Smooth muscle cell (in vitro differentiated cells): ENCODE measurements at regions not wholly inside any gene's neighbourhood (a gene's known extent, or its start where the extent isn't known, plus 50 kb on each side); places are given as distances from the start of the nearest gene placed in this dataset.

ENCODE experiments used
- DNase-seq: peaks from one replicate; lab custom pipeline; 2025; ENCODE audit not compliant: unreplicated experiment; lab: John Stamatoyannopoulos, UW
- H2AFZ ChIP-seq: fragments of 200-600 bp; sonication (generic); 2 replicates; pipeline ENCODE4 v1.6.0; 2016; ENCODE audit warnings: antibody characterized with exemption, low read depth, mild to moderate bottlenecking
- H3F3A ChIP-seq: fragments of 200-600 bp; sonication (generic); 2 replicates; pipeline ENCODE4 v1.6.0; 2017; ENCODE audit warnings: antibody characterized with exemption, low read depth
- H3K27ac ChIP-seq: fragments of 200-600 bp; sonication (generic); 2 replicates; pipeline ENCODE4 v1.5.1; 2016; ENCODE audit warnings: low read depth, mild to moderate bottlenecking
- H3K27me3 ChIP-seq: fragments of 200-600 bp; sonication (generic); 2 replicates; pipeline ENCODE4 v1.6.1; 2016; ENCODE audit warnings: low read depth, mild to moderate bottlenecking
- H3K36me3 ChIP-seq: fragments of 200-600 bp; sonication (generic); 2 replicates; pipeline ENCODE4 v1.5.1; 2016; ENCODE audit warnings: low read depth
- H3K4me1 ChIP-seq: fragments of 200-600 bp; sonication (generic); 2 replicates; pipeline ENCODE4 v1.5.1; 2016; ENCODE audit warnings: low read depth
- H3K4me2 ChIP-seq: fragments of 200-600 bp; sonication (generic); 2 replicates; pipeline ENCODE4 v1.6.0; 2016; ENCODE audit warnings: mild to moderate bottlenecking
- H3K4me3 ChIP-seq: fragments of 200-600 bp; sonication (generic); 2 replicates; pipeline ENCODE4 v1.5.1; 2016; ENCODE audit warnings: mild to moderate bottlenecking
- H3K79me2 ChIP-seq: fragments of 200-600 bp; sonication (generic); 2 replicates; pipeline ENCODE4 v1.6.0; 2016; ENCODE audit warnings: low read depth, mild to moderate bottlenecking
- H3K9ac ChIP-seq: fragments of 200-600 bp; sonication (generic); 2 replicates; pipeline ENCODE4 v1.6.0; 2016; ENCODE audit warnings: low read depth
- H3K9me3 ChIP-seq: fragments of 200-600 bp; sonication (generic); replicated peaks from 2 replicates; pipeline ENCODE4 v1.5.1; 2016; ENCODE audit warnings: low read depth
- H4K20me1 ChIP-seq: fragments of 200-600 bp; sonication (generic); 2 replicates; pipeline ENCODE4 v1.6.0; 2016; ENCODE audit warnings: low read depth
- WGBS: methylation state at CpG from one replicate; pipeline ENCODE4 v1.1.7; 2016; ENCODE audit warnings: low lambda C conversion rate; 5-methylcytosine and 5-hydroxymethylcytosine counted together
- TF ChIP-seq, protein P1 (sequence below): fragments of 200-600 bp; sonication (generic); IDR thresholded peaks from 2 replicates; pipeline ENCODE4 v1.5.1; 2017; ENCODE audit warnings: borderline replicate concordance, mild to moderate bottlenecking, antibody characterized with exemption; ENCODE audit not compliant: insufficient read depth, poor library complexity, severe bottlenecking

GRCh38 chr9:93827545-93828330, 127.4 kb downstream of the BARX1 start:
- H3K9ac ChIP-seq = no peak overlapping the region

GRCh38 chr9:93826905-93827544, 128.1 kb downstream of the BARX1 start:
- TF ChIP-seq, protein P1, sequence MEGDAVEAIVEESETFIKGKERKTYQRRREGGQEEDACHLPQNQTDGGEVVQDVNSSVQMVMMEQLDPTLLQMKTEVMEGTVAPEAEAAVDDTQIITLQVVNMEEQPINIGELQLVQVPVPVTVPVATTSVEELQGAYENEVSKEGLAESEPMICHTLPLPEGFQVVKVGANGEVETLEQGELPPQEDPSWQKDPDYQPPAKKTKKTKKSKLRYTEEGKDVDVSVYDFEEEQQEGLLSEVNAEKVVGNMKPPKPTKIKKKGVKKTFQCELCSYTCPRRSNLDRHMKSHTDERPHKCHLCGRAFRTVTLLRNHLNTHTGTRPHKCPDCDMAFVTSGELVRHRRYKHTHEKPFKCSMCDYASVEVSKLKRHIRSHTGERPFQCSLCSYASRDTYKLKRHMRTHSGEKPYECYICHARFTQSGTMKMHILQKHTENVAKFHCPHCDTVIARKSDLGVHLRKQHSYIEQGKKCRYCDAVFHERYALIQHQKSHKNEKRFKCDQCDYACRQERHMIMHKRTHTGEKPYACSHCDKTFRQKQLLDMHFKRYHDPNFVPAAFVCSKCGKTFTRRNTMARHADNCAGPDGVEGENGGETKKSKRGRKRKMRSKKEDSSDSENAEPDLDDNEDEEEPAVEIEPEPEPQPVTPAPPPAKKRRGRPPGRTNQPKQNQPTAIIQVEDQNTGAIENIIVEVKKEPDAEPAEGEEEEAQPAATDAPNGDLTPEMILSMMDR = no peak
- Histone ChIP-seq H3K9me3 (no peaks in the 10 kb centered on the region), H4K20me1 (no peaks in the 10 kb centered on the region), H3K4me2 (no peak overlapping the region), H2AFZ (no peak overlapping the region), H3K4me3 (no peak overlapping the region), H3K4me1 (no peaks in the 10 kb centered on the region), H3K9ac (no peak overlapping the region), H3F3A (no peaks in the 10 kb centered on the region), H3K27me3 (peaks cover 29% of the 10 kb centered on the region), H3K79me2 (no peaks in the 10 kb centered on the region), H3K36me3 (no peaks in the 10 kb centered on the region), H3K27ac (no peak overlapping the region)
- 51% methylated on average over 20 of the region's 20 CpGs for WGBS
- no peak for DNase-seq

More at GRCh38 chr9:93827545-93828330, 127.4 kb downstream of the BARX1 start:
- no peaks in the 10 kb centered on the region for H3F3A ChIP-seq
- no peak overlapping the region for H3K27ac ChIP-seq
- 18% methylated on average over 33 of the region's 43 CpGs for WGBS
- no peaks in the 10 kb centered on the region for H3K79me2 ChIP-seq
- peak overlapping the region; percentile 96 for H3K4me2 ChIP-seq
- no peaks in the 10 kb centered on the region for H3K36me3 ChIP-seq
- H4K20me1 ChIP-seq = no peaks in the 10 kb centered on the region
- H3K27me3 ChIP-seq = peaks cover 28% of the 10 kb centered on the region
- H2AFZ ChIP-seq = peak overlapping the region; percentile 92
- TF ChIP-seq, protein P1 = peak; percentile 84
- H3K9me3 ChIP-seq = no peaks in the 10 kb centered on the region
- DNase-seq = peak; percentile 17
- H3K4me3 ChIP-seq = peak overlapping the region; percentile 51
- H3K4me1 ChIP-seq = no peaks in the 10 kb centered on the region

- H3K4me1 ChIP-seq = no peaks in the 10 kb centered on the region
- H3K4me2 ChIP-seq = no peak overlapping the region
- H3K27ac ChIP-seq = no peak overlapping the region
- no peaks in the 10 kb centered on the region for H3K9me3 ChIP-seq
- H3K79me2 ChIP-seq = no peaks in the 10 kb centered on the region
- H4K20me1 ChIP-seq = no peaks in the 10 kb centered on the region
- WGBS = 35% methylated on average over 31 of the region's 36 CpGs
- H3K9ac ChIP-seq = no peak overlapping the region
- TF ChIP-seq, protein P1 = peak; percentile 27
- H2AFZ ChIP-seq = no peak overlapping the region
- peaks cover 35% of the 10 kb centered on the region for H3K27me3 ChIP-seq
- no peaks in the 10 kb centered on the region for H3K36me3 ChIP-seq
- no peaks in the 10 kb centered on the region for H3F3A ChIP-seq
- no peak overlapping the region for H3K4me3 ChIP-seq
- DNase-seq = no peak
Observed at GRCh38 chr9:93826209-93826608, 128.9 kb downstream of the BARX1 start.
